IMR-90 (cell line): ENCODE measurements at regions not wholly inside any gene's neighbourhood (a gene's known extent, or its start where the extent isn't known, plus 50 kb on each side); places are given as distances from the start of the nearest gene placed in this dataset.

Source experiments
- CTCF ChIP-seq: conservative IDR thresholded peaks from 2 replicates; pipeline ENCODE4 v1.5.1; 2012; ENCODE audit warnings: mild to moderate bottlenecking, low read depth, low read length, improper control_type of control experiment
- MXI1 ChIP-seq: IDR thresholded peaks from 2 replicates; pipeline ENCODE4 v1.6.1; 2012; ENCODE audit warnings: low read depth, mild to moderate bottlenecking, low read length, moderate library complexity, borderline replicate concordance

- TF ChIP-seq CTCF: no peak
- TF ChIP-seq MXI1: no peak
Measured at GRCh38 chr4:17323554-17324385, 188.1 kb downstream of the QDPR start.
